ENCODE measurements at regions not wholly inside any gene's neighbourhood (a gene's known extent, or its start where the extent isn't known, plus 50 kb on each side); places are given as distances from the start of the nearest gene placed in this dataset.

- TF ChIP-seq CTCF (IDR thresholded peaks at IDR 0.05; ENCODE audit: poor library complexity, severe bottlenecking) = no peak
- no peak overlapping the region for H3K4me3 ChIP-seq (ENCODE audit: severe bottlenecking)
- no peaks in the 10 kb centered on the region for H3K4me1 ChIP-seq (ENCODE audit: insufficient read depth, poor library complexity, severe bottlenecking)
- H3K9me3 ChIP-seq (ENCODE audit: severe bottlenecking) = no peaks in the 10 kb centered on the region
- H3K36me3 ChIP-seq (ENCODE audit: low read depth) = no peaks in the 10 kb centered on the region
- no peak for ATAC-seq (ENCODE audit: low read depth)
- no peak for DNase-seq (ENCODE audit: low spot score)
- no peaks in the 10 kb centered on the region for H3K27me3 ChIP-seq (ENCODE audit: insufficient read depth, poor library complexity, severe bottlenecking)
- H3K27ac ChIP-seq (ENCODE audit: poor library complexity, severe bottlenecking) = no peak overlapping the region
Observed at GRCh38 chr17:83179811-83180210, 100.4 kb downstream of the METRNL start.

- TF ChIP-seq CTCF (IDR thresholded peaks at IDR 0.05; ENCODE audit: poor library complexity, severe bottlenecking) = no peak
- Histone ChIP-seq H3K9me3 (ENCODE audit: severe bottlenecking) (no peaks in the 10 kb centered on the region), H3K27me3 (ENCODE audit: insufficient read depth, poor library complexity, severe bottlenecking) (no peaks in the 10 kb centered on the region), H3K36me3 (ENCODE audit: low read depth) (no peaks in the 10 kb centered on the region), H3K27ac (ENCODE audit: poor library complexity, severe bottlenecking) (no peak overlapping the region), H3K4me1 (ENCODE audit: insufficient read depth, poor library complexity, severe bottlenecking) (no peaks in the 10 kb centered on the region), H3K4me3 (ENCODE audit: severe bottlenecking) (no peak overlapping the region)
- DNase-seq (ENCODE audit: low spot score) (peak; percentile 26), ATAC-seq (ENCODE audit: low read depth) (no peak)
Observed at GRCh38 chr17:83180264-83180995, 101.0 kb downstream of the METRNL start.

- Histone ChIP-seq H3K4me1 (ENCODE audit: insufficient read depth, poor library complexity, severe bottlenecking) (no peaks in the 10 kb centered on the region), H3K9me3 (ENCODE audit: severe bottlenecking) (no peaks in the 10 kb centered on the region), H3K4me3 (ENCODE audit: severe bottlenecking) (no peak overlapping the region), H3K27me3 (ENCODE audit: insufficient read depth, poor library complexity, severe bottlenecking) (no peaks in the 10 kb centered on the region), H3K36me3 (ENCODE audit: low read depth) (no peaks in the 10 kb centered on the region), H3K27ac (ENCODE audit: poor library complexity, severe bottlenecking) (no peak overlapping the region)
- DNase-seq (ENCODE audit: low spot score) = peak; percentile 21
- ATAC-seq (ENCODE audit: low read depth) = no peak
- TF ChIP-seq CTCF (IDR thresholded peaks at IDR 0.05; ENCODE audit: poor library complexity, severe bottlenecking) = no peak
Observed at GRCh38 chr17:83180996-83181481, 101.6 kb downstream of the METRNL start.

- TF ChIP-seq CTCF (IDR thresholded peaks at IDR 0.05; ENCODE audit: poor library complexity, severe bottlenecking) = no peak
- Histone ChIP-seq H3K27ac (ENCODE audit: poor library complexity, severe bottlenecking) (no peak overlapping the region), H3K4me3 (ENCODE audit: severe bottlenecking) (no peak overlapping the region), H3K36me3 (ENCODE audit: low read depth) (no peaks in the 10 kb centered on the region), H3K4me1 (ENCODE audit: insufficient read depth, poor library complexity, severe bottlenecking) (no peaks in the 10 kb centered on the region), H3K9me3 (ENCODE audit: severe bottlenecking) (no peaks in the 10 kb centered on the region), H3K27me3 (ENCODE audit: insufficient read depth, poor library complexity, severe bottlenecking) (no peaks in the 10 kb centered on the region)
- ATAC-seq (ENCODE audit: low read depth) (no peak), DNase-seq (ENCODE audit: low spot score) (peak; percentile 37)
Observed at GRCh38 chr17:83181991-83182619, 102.7 kb downstream of the METRNL start.
